CD4-positive, alpha-beta T cell (primary cell): ENCODE measurements at regions not wholly inside any gene's neighbourhood (a gene's known extent, or its start where the extent isn't known, plus 50 kb on each side); places are given as distances from the start of the nearest gene placed in this dataset.

ENCODE experiments used
- ATAC-seq: fragments of 200-7000 bp; cut with Tn5 transposase; one replicate; pipeline ENCODE4 v1.10.0; 2022; ENCODE audit warnings: mild to moderate bottlenecking; ENCODE audit not compliant: poor library complexity
- CTCF ChIA-PET: fragments of 350-600 bp; sonication (Branson Sonifier 250); formaldehyde crosslinking; loops from one replicate; lab custom pipeline; 2021; ENCODE audit warnings: antibody characterized with exemption, inconsistent platforms; lab: Charles Lee
- POLR2A ChIA-PET: fragments of 350-600 bp; sonication (Branson Sonifier 250); formaldehyde crosslinking; loops from one replicate; lab custom pipeline; 2021; ENCODE audit warnings: antibody characterized with exemption, inconsistent platforms; lab: Charles Lee
- DNase-seq, 14 experiments: peaks; one replicate each; pipeline ENCODE4 v3.0.0-alpha.2; 2013 to 2020; ENCODE audit warnings: mixed read lengths in 2 of 14
- H3K27ac ChIP-seq, 2 donors: one replicate each; pipeline versions ENCODE4 v1.5.1 to v1.7.0; 2013; ENCODE audit warnings: low read length in 2 of 2, low read depth in 1 of 2, mild to moderate bottlenecking in 1 of 2
- H3K27me3 ChIP-seq, 2 experiments: 1 replicate in 1 of 2; 2 replicates in 1 of 2; pipeline versions ENCODE4 v1.6.1 to v1.7.0; 2013; ENCODE audit warnings: low read length in 2 of 2, control low read depth in 1 of 2, mild to moderate bottlenecking in 1 of 2, moderate library complexity in 1 of 2; ENCODE audit not compliant: insufficient read depth in 2 of 2, control insufficient read depth in 1 of 2
- H3K36me3 ChIP-seq: one replicate; pipeline ENCODE4 v1.6.1; 2013; ENCODE audit warnings: low read length, control low read depth; ENCODE audit not compliant: insufficient read depth
- H3K4me1 ChIP-seq: one replicate; pipeline ENCODE4 v1.6.1; 2013; ENCODE audit warnings: low read length, control low read depth; ENCODE audit not compliant: insufficient read depth
- H3K4me3 ChIP-seq: one replicate; pipeline ENCODE4 v1.5.1; 2013; ENCODE audit warnings: mild to moderate bottlenecking, low read length, moderate library complexity
- H3K9me3 ChIP-seq, 2 experiments: 1 replicate in 1 of 2; 2 replicates in 1 of 2; pipeline versions ENCODE4 v1.6.1 to v1.7.0; 2013; ENCODE audit warnings: low read length in 2 of 2, mild to moderate bottlenecking in 2 of 2, control low read depth in 1 of 2, moderate library complexity in 1 of 2; ENCODE audit not compliant: control insufficient read depth in 1 of 2, insufficient read depth in 1 of 2
- H3K27ac Mint-ChIP-seq: one replicate; pipeline ENCODE4 v1.8.0; 2020; ENCODE audit warnings: mixed read lengths
- H3K27me3 Mint-ChIP-seq: one replicate; pipeline ENCODE4 v1.8.0; 2021; ENCODE audit warnings: mixed read lengths
- H3K36me3 Mint-ChIP-seq: one replicate; pipeline ENCODE4 v1.8.0; 2021; ENCODE audit warnings: low read depth, mixed read lengths
- H3K4me1 Mint-ChIP-seq: one replicate; pipeline ENCODE4 v1.8.0; 2021; ENCODE audit warnings: low read depth, mixed read lengths
- H3K4me3 Mint-ChIP-seq: one replicate; pipeline ENCODE4 v1.8.0; 2020; ENCODE audit warnings: mild to moderate bottlenecking, mixed read lengths
- H3K9me3 Mint-ChIP-seq: one replicate; pipeline ENCODE4 v1.8.0; 2020; ENCODE audit warnings: mixed read lengths
- CTCF ChIP-seq: fragments of 200-600 bp; IDR thresholded peaks from one replicate; pipeline ENCODE4 v1.8.0; 2022; ENCODE audit warnings: antibody characterized with exemption, mild to moderate bottlenecking
- intact Hi-C, 2 experiments: fragments of 100-400 bp; cut with DNase I in 1 of 2; cut with micrococcal nuclease in 1 of 2; formaldehyde crosslinking; loops; one replicate each; pipeline versions ENCODE4 v1.15.1 to v1.9.0; 2023 to 2025; cut with DNase I, micrococcal nuclease

GRCh38 chr10:118920206-118920605, 109.3 kb upstream of the NANOS1 start:
- Histone ChIP-seq H3K27ac (no peak overlapping the region), H3K9me3 (peaks cover 0 to 6% of the 10 kb centered on the region in 2 experiments), H3K4me3 (no peak overlapping the region), H3K27me3 (peaks cover 4 to 5% of the 10 kb centered on the region in 2 experiments), H3K36me3 (no peaks in the 10 kb centered on the region), H3K4me1 (no peaks in the 10 kb centered on the region)
- no peak overlapping the region for H3K4me3 Mint-ChIP-seq
- intact Hi-C loops = no loop called here
- H3K27me3 Mint-ChIP-seq = peaks cover 42% of the 10 kb centered on the region
- ChIA-PET CTCF (no interaction called here), POLR2A (no interaction called here)
- H3K27ac Mint-ChIP-seq = no peak overlapping the region
- H3K36me3 Mint-ChIP-seq = no peaks in the 10 kb centered on the region
- no peak for TF ChIP-seq CTCF
- ATAC-seq = no peak
- no peak for DNase-seq
- no peaks in the 10 kb centered on the region for H3K4me1 Mint-ChIP-seq
- H3K9me3 Mint-ChIP-seq = no peaks in the 10 kb centered on the region

GRCh38 chr10:118922226-118922625, 107.3 kb upstream of the NANOS1 start:
- Mint-ChIP-seq H3K9me3 (peaks cover 2% of the 10 kb centered on the region), H3K4me1 (no peaks in the 10 kb centered on the region), H3K27ac (no peak overlapping the region), H3K36me3 (no peaks in the 10 kb centered on the region), H3K27me3 (peaks cover 46% of the 10 kb centered on the region), H3K4me3 (no peak overlapping the region)
- intact Hi-C loops = no loop called here
- ATAC-seq (no peak), DNase-seq (no peak)
- H3K27ac ChIP-seq = no peak overlapping the region
- H3K4me3 ChIP-seq = no peak overlapping the region
- TF ChIP-seq CTCF = no peak
- H3K4me1 ChIP-seq = no peaks in the 10 kb centered on the region
- peaks cover 4 to 5% of the 10 kb centered on the region in 2 experiments for H3K27me3 ChIP-seq
- ChIA-PET CTCF (no interaction called here), POLR2A (no interaction called here)
- no peaks in the 10 kb centered on the region for H3K36me3 ChIP-seq
- H3K9me3 ChIP-seq = peaks cover 0 to 6% of the 10 kb centered on the region in 2 experiments

GRCh38 chr10:118922972-118923371, 106.5 kb upstream of the NANOS1 start:
- Histone ChIP-seq H3K4me1 (no peaks in the 10 kb centered on the region), H3K9me3 (peaks cover 0 to 6% of the 10 kb centered on the region in 2 experiments), H3K27me3 (peaks cover 4 to 5% of the 10 kb centered on the region in 2 experiments), H3K36me3 (no peaks in the 10 kb centered on the region), H3K27ac (no peak overlapping the region), H3K4me3 (no peak overlapping the region)
- peaks cover 2% of the 10 kb centered on the region for H3K9me3 Mint-ChIP-seq
- H3K4me1 Mint-ChIP-seq = no peaks in the 10 kb centered on the region
- POLR2A ChIA-PET = no interaction called here
- no peaks in the 10 kb centered on the region for H3K36me3 Mint-ChIP-seq
- DNase-seq (no peak), ATAC-seq (no peak)
- no peak overlapping the region for H3K4me3 Mint-ChIP-seq
- intact Hi-C loops = no loop called here
- CTCF ChIA-PET = no interaction called here
- no peak overlapping the region for H3K27ac Mint-ChIP-seq
- H3K27me3 Mint-ChIP-seq = peaks cover 46% of the 10 kb centered on the region
- TF ChIP-seq CTCF = no peak
